CD1c-positive myeloid dendritic cell (primary cell): ENCODE measurements at regions not wholly inside any gene's neighbourhood (a gene's known extent, or its start where the extent isn't known, plus 50 kb on each side); places are given as distances from the start of the nearest gene placed in this dataset.

Source experiments
- DNase-seq: peaks from one replicate; pipeline ENCODE4 v3.0.0-alpha.2; 2016; ENCODE audit errors: extremely low spot score

DNA sequence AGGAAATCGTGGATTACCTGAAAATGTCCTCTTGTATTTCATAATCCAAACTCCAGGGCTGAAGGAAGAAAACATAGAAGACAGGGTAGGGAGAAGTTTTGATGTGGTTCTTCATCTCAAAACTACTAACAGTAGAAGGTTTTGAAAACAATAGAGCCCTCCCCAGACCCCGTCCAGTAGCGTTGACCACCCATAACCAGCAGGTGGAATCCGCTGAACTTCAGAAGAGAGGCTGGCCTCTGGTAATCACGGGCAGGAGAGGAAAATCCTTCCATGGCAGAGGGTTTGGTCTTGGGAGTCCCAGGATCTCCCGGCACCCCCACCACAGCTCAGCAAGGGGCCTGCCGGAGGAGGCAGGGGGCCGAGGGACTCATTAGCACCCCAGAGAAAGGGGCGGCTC is 333.4 kb upstream of the RNF32 start:
- no peak for DNase-seq

- no peak for DNase-seq
Observed at GRCh38 chr7:156305351-156305750, 335.2 kb upstream of the RNF32 start.

GRCh38 chr7:156282816-156283215 is 357.8 kb upstream of the RNF32 start:
- DNase-seq, result no peak

- DNase-seq, result no peak
Observed at GRCh38 chr7:156279635-156280034, 360.9 kb upstream of the RNF32 start.

DNA sequence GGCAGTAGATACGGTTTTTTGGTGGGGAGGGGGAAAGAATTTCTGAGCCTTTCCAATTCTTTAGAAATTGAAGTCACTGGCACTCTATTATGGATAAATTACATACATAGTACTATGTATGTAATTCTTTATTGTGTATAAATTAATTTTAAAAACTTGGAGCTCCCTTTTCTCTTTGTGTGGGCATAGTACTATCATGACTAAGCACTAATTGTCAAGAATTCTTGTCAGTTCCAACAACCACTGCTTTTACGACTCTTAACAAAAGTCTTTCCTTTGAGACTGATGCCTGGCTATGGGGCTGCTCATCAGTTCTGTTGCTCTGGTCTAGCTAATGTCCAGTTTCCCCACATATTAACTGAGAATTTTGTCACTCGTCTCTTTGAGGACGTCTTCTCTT is 365.3 kb upstream of the RNF32 start:
- DNase-seq, result no peak

GRCh38 chr7:156274557-156274956 is 366.0 kb upstream of the RNF32 start:
- no peak for DNase-seq

DNA sequence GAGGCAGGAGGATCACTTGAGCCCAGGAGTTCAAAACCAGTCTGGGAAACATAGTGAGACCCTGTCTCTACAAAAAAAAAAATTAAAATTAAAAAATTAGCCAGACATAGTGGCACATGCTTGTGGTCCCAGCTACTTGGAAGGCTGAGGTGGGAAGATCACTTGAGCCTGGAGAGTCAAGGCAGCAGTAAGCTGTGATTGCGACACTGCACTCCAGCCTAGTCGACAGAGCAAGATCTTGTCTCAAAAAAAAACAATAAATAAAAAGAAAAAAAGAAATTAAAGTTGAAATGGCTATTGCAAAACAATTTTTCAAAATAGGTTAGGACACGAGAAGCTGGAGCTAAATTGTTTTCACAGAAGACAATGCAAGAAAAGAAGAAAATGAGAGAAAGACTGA is 379.0 kb upstream of the RNF32 start:
- DNase-seq, result no peak

DNA sequence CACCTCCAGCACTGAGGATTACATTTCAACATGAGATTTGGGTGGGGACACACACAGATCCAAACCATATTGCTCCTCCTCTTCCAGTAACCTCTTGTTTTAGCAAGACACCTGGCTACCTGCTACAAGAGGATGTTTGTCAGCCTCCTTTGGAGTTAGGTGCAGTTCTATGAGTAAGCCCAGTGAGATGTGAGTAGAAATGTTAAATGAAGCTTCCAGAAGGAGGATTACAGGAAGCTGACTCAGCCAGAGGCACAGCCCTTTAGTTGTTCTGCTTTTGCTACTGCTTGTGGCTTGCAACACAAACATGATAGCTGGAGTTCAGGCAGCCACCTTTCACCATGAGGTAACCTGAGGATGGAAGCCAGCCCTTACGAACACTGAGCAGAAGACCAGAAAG is 382.7 kb upstream of the RNF32 start:
- no peak for DNase-seq

DNA sequence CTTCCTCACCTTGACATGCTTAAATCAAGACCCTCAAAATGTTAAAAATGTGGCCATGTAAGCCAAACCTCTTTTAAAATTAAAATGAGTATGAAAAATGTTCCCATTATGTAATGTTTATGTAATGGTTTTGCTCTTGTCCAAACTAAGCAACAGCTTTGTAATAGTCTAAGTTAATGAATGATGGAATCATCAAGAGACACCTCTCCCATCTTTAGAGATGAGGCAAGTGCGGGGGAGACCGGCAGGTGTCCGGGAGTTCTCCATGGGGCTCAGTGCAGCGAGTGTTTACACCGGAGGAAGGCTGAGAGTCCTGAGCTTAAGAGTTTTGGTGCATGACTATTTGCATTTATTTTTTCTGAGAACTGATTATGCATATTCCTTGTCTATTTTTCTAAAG is 384.9 kb upstream of the RNF32 start:
- DNase-seq, result no peak

GRCh38 chr7:156251861-156252260 is 388.7 kb upstream of the RNF32 start:
- no peak for DNase-seq

DNA sequence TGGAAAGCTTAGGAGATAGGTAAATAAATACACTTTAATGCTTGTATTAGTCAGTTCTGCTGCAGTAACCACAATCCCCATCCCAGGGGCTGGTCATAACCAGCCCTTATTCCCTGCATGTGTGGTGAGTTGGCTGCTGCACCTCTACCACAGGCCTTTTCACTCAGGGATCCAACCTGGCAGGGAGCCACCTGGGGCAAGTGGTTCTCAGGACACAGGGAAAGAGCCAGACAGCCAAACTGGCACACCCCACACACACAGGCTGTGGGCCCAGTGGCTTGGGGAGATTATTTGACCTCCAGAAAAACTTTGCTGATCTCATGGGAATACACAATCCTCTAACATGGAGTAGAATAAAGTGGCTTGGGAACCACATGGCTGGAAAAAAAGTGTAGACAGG is 400.0 kb upstream of the RNF32 start:
- no peak for DNase-seq

GRCh38 chr7:156238366-156239133 is 402.0 kb upstream of the RNF32 start:
- DNase-seq, result no peak

GRCh38 chr7:156237614-156238013 is 403.0 kb upstream of the RNF32 start:
- DNase-seq, result no peak

DNA sequence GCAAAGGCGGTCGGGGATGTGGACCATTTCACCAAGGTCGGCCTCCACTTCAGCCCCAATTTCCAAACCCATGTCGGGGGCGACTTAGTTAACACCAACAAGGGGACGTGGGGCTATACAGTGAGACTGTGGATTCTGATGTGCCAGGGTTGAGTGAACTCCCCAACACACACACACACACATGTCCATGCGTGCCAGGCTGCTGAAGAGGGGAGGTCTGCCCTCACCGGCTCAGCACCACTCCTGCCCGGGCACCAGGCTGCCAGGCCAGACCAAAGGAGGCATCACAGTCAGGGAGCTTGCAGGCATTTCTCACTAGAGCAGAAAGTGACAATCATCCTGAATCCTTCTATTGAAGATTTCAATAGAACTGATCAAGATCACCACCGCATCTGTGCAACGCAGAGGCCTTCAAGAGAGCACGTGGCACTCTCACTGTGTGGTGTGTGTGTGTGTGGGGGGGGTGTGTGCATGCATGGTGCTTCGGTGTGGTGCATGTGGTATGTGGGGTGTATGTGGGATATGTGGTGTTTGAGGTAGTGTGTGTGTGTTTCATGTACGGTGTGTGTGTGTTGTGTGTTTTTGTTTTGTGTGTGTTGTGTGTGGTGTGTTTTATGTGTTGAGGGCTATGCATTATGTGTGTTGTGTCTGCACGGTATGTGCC is 403.5 kb upstream of the RNF32 start:
- DNase-seq, result no peak

- DNase-seq, result no peak
Observed at GRCh38 chr7:156236181-156236889, 404.2 kb upstream of the RNF32 start.

DNA sequence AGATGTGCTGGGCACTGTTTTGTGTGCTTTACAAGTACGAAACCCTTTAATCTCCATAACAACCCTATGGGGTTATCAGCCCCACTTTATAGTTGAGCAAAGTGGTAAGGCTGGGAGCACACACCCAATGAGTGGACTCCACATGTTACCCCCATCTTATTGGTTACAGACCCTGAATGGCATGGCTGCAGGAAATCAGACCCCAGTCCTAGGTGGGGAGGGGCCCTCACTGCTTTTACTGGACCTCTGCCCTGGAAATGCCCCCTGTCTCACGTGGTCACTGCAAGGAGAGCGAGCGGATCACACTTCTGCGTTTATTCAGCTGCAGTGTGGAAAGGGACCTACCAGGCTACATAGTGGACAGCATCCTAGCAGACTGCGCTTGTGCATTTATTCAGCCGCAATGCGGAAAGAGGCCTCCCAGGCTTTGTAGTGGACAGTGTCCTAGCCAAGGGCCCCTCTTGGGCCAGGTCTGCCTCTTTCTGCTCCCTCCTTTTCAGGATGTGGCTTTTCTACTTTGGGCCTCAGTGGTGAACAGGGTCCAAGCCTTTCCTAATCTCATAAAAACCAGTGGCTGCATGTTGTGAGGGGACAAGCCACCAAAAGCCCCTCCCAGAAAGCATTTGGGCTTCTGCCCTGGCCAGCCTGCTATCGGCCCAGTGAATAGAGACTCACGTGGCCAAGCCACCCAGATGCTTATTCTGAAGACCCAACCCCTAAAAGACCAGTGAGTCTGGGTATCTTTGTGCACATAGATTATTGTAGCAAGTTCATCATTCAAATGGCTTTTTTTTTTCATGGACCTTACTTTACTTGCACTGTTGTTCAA is 405.7 kb upstream of the RNF32 start:
- DNase-seq, result no peak

DNA sequence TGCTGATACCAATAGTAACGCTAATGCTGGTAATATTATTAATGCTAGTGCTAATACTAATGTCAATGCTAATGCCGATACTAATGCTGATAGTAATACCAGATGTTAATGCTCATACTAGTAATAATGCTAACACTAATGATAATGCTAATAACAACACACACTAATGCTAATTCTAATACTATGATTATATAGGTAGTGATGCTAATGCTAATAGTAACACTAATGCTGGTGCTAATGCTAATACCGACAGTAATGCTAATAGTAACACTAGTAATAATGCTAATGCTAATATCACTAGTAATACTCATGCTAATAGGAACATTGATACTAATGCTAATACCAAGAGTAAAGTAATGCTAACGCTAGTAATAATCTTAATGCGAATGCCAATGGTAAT is 406.4 kb upstream of the RNF32 start:
- DNase-seq, result no peak

GRCh38 chr7:156232931-156233705 is 407.5 kb upstream of the RNF32 start:
- no peak for DNase-seq

DNA sequence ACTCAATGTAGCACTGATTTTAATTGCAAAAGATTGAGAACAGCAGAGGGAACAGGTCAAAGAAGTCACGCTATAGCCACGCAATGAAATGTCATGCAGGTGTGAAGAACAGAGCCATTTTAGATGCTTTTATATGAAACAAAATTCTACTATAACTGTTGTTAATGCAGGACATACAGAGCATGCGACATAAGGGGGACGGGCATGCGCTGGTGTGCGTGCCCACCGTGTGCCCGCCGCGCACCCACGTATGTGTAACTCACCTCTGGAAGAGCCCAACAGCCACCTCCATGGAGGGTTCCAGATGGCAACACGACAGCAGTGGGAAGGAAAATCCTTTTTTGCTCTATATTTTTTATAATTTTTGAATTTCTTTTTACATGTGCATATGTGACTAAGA is 410.0 kb upstream of the RNF32 start:
- DNase-seq, result no peak

DNA sequence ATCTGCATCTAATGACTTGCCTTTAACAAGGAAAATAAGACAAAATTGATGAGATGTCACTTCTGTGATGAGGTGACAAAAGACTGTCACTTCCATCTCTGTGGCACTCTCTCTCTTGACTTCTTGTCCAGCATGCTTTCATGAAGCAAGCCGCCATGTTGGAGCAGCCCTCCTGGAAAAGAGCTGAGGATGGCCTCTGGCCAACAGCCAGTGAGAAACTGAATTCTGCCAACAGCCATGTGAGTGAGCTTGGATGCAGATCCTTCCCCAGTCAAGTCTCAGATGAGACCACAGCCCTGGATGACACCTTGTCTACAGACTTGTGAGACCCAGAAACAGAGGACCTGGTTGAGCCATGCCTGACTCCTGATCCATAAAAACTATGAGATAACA is 412.6 kb upstream of the SHH start:
- DNase-seq, result no peak
